ENCODE measurements at regions not wholly inside any gene's neighbourhood (a gene's known extent, or its start where the extent isn't known, plus 50 kb on each side); places are given as distances from the start of the nearest gene placed in this dataset.

- Histone ChIP-seq H3K4me3 (no peak overlapping the region), H3K27me3 (ENCODE audit: insufficient read depth, low read depth) (no peaks in the 10 kb centered on the region), H4K20me1 (ENCODE audit: insufficient read depth) (no peaks in the 10 kb centered on the region), H3K79me2 (ENCODE audit: low read depth) (no peaks in the 10 kb centered on the region), H3K27ac (no peak overlapping the region), H3K9me2 (ENCODE audit: insufficient read depth) (no peaks in the 10 kb centered on the region), H3K36me3 (ENCODE audit: low read depth) (no peaks in the 10 kb centered on the region), H3F3A (ENCODE audit: insufficient read depth, low read depth) (peaks cover 25% of the 10 kb centered on the region), H3K4me1 (replicated peaks; ENCODE audit: insufficient read depth) (peaks cover 48% of the 10 kb centered on the region), H3K9me3 (ENCODE audit: insufficient read depth, low read depth) (no peaks in the 10 kb centered on the region), H3K4me2 (no peak overlapping the region), H2AFZ (no peak overlapping the region)
- no peak for TF ChIP-seq CTCF (conservative IDR thresholded peaks at IDR 0.05)
- no peak for TF ChIP-seq EZH2 (IDR thresholded peaks at IDR 0.05; ENCODE audit: low read depth)
- CTCF ChIA-PET = no interaction called here
- BruUV-seq (replicated peaks) = no TSS peak
- no peak for DNase-seq
- POLR2A ChIA-PET (ENCODE audit: unreplicated experiment) = no interaction called here
- intact Hi-C loops (cut with micrococcal nuclease; ENCODE audit: unreplicated experiment) = loop anchor here (5.0 to 10.0 kb wide), 2 partner anchors 42 to 129 kb away; no protein-coding TSS in a partner anchor
Observed at GRCh38 chr4:26085551-26085950, 171.5 kb downstream of the SMIM20 start.

GRCh38 chr4:26086621-26087441 lies 172.8 kb downstream of the SMIM20 start:
- H3K9me3 ChIP-seq (ENCODE audit: insufficient read depth, low read depth) = no peaks in the 10 kb centered on the region
- H3K9me2 ChIP-seq (ENCODE audit: insufficient read depth) = no peaks in the 10 kb centered on the region
- no peak for TF ChIP-seq EZH2 (IDR thresholded peaks at IDR 0.05; ENCODE audit: low read depth)
- TF ChIP-seq CTCF (conservative IDR thresholded peaks at IDR 0.05) = no peak
- H3F3A ChIP-seq (ENCODE audit: insufficient read depth, low read depth) = peaks cover 25% of the 10 kb centered on the region
- no peaks in the 10 kb centered on the region for H4K20me1 ChIP-seq (ENCODE audit: insufficient read depth)
- H3K27ac ChIP-seq = no peak overlapping the region
- H3K4me3 ChIP-seq = no peak overlapping the region
- no peaks in the 10 kb centered on the region for H3K36me3 ChIP-seq (ENCODE audit: low read depth)
- H3K4me1 ChIP-seq (replicated peaks; ENCODE audit: insufficient read depth) = peaks cover 48% of the 10 kb centered on the region
- no peak overlapping the region for H3K4me2 ChIP-seq
- BruUV-seq (replicated peaks) = no TSS peak
- POLR2A ChIA-PET (ENCODE audit: unreplicated experiment) = no interaction called here
- no peak for DNase-seq
- no peak overlapping the region for H2AFZ ChIP-seq
- H3K79me2 ChIP-seq (ENCODE audit: low read depth) = no peaks in the 10 kb centered on the region
- CTCF ChIA-PET = no interaction called here
- intact Hi-C loops (cut with micrococcal nuclease; ENCODE audit: unreplicated experiment) = loop anchor here (5.0 to 10.0 kb wide), 2 partner anchors 40 to 128 kb away; no protein-coding TSS in a partner anchor
- no peaks in the 10 kb centered on the region for H3K27me3 ChIP-seq (ENCODE audit: insufficient read depth, low read depth)

- no peaks in the 10 kb centered on the region for H3K9me2 ChIP-seq (ENCODE audit: insufficient read depth)
- TF ChIP-seq CTCF (conservative IDR thresholded peaks at IDR 0.05) (no peak), EZH2 (IDR thresholded peaks at IDR 0.05; ENCODE audit: low read depth) (no peak)
- H3K27me3 ChIP-seq (ENCODE audit: insufficient read depth, low read depth) = no peaks in the 10 kb centered on the region
- H3K4me3 ChIP-seq = no peak overlapping the region
- H4K20me1 ChIP-seq (ENCODE audit: insufficient read depth) = no peaks in the 10 kb centered on the region
- BruUV-seq (replicated peaks) = no TSS peak
- peaks cover 24% of the 10 kb centered on the region for H3F3A ChIP-seq (ENCODE audit: insufficient read depth, low read depth)
- no peaks in the 10 kb centered on the region for H3K36me3 ChIP-seq (ENCODE audit: low read depth)
- peaks cover 44% of the 10 kb centered on the region for H3K4me1 ChIP-seq (replicated peaks; ENCODE audit: insufficient read depth)
- H3K4me2 ChIP-seq = peak overlapping the region; percentile 61
- H3K27ac ChIP-seq = peak overlapping the region; percentile 71
- POLR2A ChIA-PET (ENCODE audit: unreplicated experiment) = no interaction called here
- CTCF ChIA-PET = no interaction called here
- H3K79me2 ChIP-seq (ENCODE audit: low read depth) = no peaks in the 10 kb centered on the region
- DNase-seq = peak; percentile 26 to 89
- no peak overlapping the region for H2AFZ ChIP-seq
- intact Hi-C loops (cut with micrococcal nuclease; ENCODE audit: unreplicated experiment) = loop anchor here (5.0 to 10.0 kb wide), 2 partner anchors 39 to 126 kb away; no protein-coding TSS in a partner anchor
- H3K9me3 ChIP-seq (ENCODE audit: insufficient read depth, low read depth) = no peaks in the 10 kb centered on the region
Observed at GRCh38 chr4:26088433-26088928, 174.5 kb downstream of the SMIM20 start.

All from PC-9 (cell line).